K562 (cell line): ENCODE measurements at regions not wholly inside any gene's neighbourhood (a gene's known extent, or its start where the extent isn't known, plus 50 kb on each side); places are given as distances from the start of the nearest gene placed in this dataset.

Experiments
- ATAC-seq: fragments of 200-7000 bp; cut with Tn5 transposase; 3 replicates; pipeline ENCODE4 v1.9.1; 2020; ENCODE audit warnings: moderate library complexity
- BruUV-seq: library from RNA; stranded (reverse); fragments of 400-500 nt; replicated peaks from 2 replicates; lab custom pipeline; 2021; lab: Mats Ljungman, UMichigan
- CTCF ChIA-PET: fragments of 300-600 bp; formaldehyde crosslinking; extraction: SDS; loops from one replicate; lab custom pipeline; 2021; ENCODE audit warnings: low intra/inter-chr PET ratio; lab: Yijun Ruan, JAX
- POLR2A ChIA-PET: fragments of 300-600, 350-650 bp; sonication (Branson Sonifier 250); formaldehyde crosslinking; extraction: SDS; loops from one replicate; lab custom pipeline; 2021; ENCODE audit warnings: antibody characterized with exemption, inconsistent platforms; lab: Yijun Ruan, JAX
- DNase-seq, 4 experiments: peaks; one replicate each; pipeline versions ENCODE4 v3.0.0 to v3.0.0-alpha.2; 2011 to 2018; ENCODE audit warnings: low spot score in 3 of 4, mixed read lengths in 3 of 4; ENCODE audit errors: extremely low read depth in 1 of 4
- FAIRE-seq: peaks from 2 replicates; lab custom pipeline; 2011; peaks lifted over from hg19 to GRCh38; lab: Jason Lieb, UNC
- H2AFZ ChIP-seq: 2 replicates; pipeline ENCODE4 v1.6.0; 2011; ENCODE audit warnings: low read depth, low read length, control low read depth, inconsistent platforms
- H3K27ac ChIP-seq: fragments of 200-600 bp; 3 replicates; pipeline ENCODE4 v1.8.0; 2011; ENCODE audit warnings: low read depth, mild to moderate bottlenecking, control low read depth, inconsistent platforms, low read length, moderate library complexity, mixed read lengths; ENCODE audit errors: extremely low read depth
- H3K27me3 ChIP-seq, 2 experiments: fragments of 300-600 bp in 1 of 2; 2 replicates in 1 of 2; 3 replicates in 1 of 2; pipeline versions ENCODE4 v1.6.0 to v1.8.0; 2011; ENCODE audit warnings: inconsistent platforms in 2 of 2, low read length in 2 of 2, mild to moderate bottlenecking in 1 of 2, mixed read lengths in 1 of 2, moderate library complexity in 1 of 2; ENCODE audit not compliant: control insufficient read depth in 2 of 2, insufficient read depth in 2 of 2
- H3K36me3 ChIP-seq: fragments of 300-600 bp; 3 replicates; pipeline ENCODE4 v1.8.0; 2011; ENCODE audit warnings: mild to moderate bottlenecking, low read length, inconsistent platforms; ENCODE audit not compliant: control insufficient read depth, insufficient read depth
- H3K4me1 ChIP-seq, 2 experiments: fragments of 200-600 bp in 1 of 2; replicated peaks in 1 of 2; 2 replicates in 1 of 2; 3 replicates in 1 of 2; pipeline versions ENCODE4 v1.5.1 to v1.8.0; 2011; ENCODE audit warnings: inconsistent platforms in 2 of 2, low read length in 2 of 2, mild to moderate bottlenecking in 1 of 2, mixed read lengths in 1 of 2, moderate library complexity in 1 of 2; ENCODE audit not compliant: control insufficient read depth in 2 of 2, insufficient read depth in 2 of 2
- H3K4me2 ChIP-seq: 2 replicates; pipeline ENCODE4 v1.6.1; 2011; ENCODE audit warnings: low read length, control low read depth, inconsistent platforms, mixed read lengths; ENCODE audit not compliant: insufficient read depth
- H3K4me3 ChIP-seq: fragments of 200-600 bp; sonication (generic), shearing (Covaris generic); 2 replicates; pipeline ENCODE4 v1.5.1; 2016; ENCODE audit warnings: control low read depth, inconsistent platforms
- H3K79me2 ChIP-seq: fragments of 200-600 bp; 3 replicates; pipeline ENCODE4 v1.8.0; 2011; ENCODE audit warnings: low read length, inconsistent platforms; ENCODE audit not compliant: control insufficient read depth, insufficient read depth
- H3K9ac ChIP-seq, 2 experiments: 2 replicates each; pipeline versions ENCODE4 v1.6.0 to v1.6.1; 2011; ENCODE audit warnings: low read depth in 2 of 2, low read length in 2 of 2, control low read depth in 1 of 2, inconsistent platforms in 1 of 2, mild to moderate bottlenecking in 1 of 2, mixed read lengths in 1 of 2; ENCODE audit not compliant: insufficient read depth in 1 of 2
- H3K9me1 ChIP-seq: one replicate; pipeline ENCODE4 v1.6.0; 2011; ENCODE audit warnings: inconsistent platforms, mild to moderate bottlenecking, low read length, moderate library complexity; ENCODE audit not compliant: control insufficient read depth, insufficient read depth
- H3K9me3 ChIP-seq: replicated peaks from 2 replicates; pipeline ENCODE4 v1.5.1; 2011; ENCODE audit warnings: low read depth, low read length, inconsistent platforms; ENCODE audit not compliant: control insufficient read depth, insufficient read depth
- H4K20me1 ChIP-seq: replicated peaks from 2 replicates; pipeline ENCODE4 v1.6.1; 2011; ENCODE audit warnings: low read length, inconsistent platforms, mixed read lengths; ENCODE audit not compliant: control insufficient read depth, insufficient read depth
- CHD2 ChIP-seq: IDR thresholded peaks from 2 replicates; pipeline ENCODE4 v1.6.1; 2011; ENCODE audit warnings: low read depth, low read length
- CLOCK ChIP-seq: fragments of 250-450 bp; sonication (Bioruptor Pico); IDR thresholded peaks from 2 replicates; pipeline ENCODE4 v1.4.0; 2020; ENCODE audit warnings: mild to moderate bottlenecking, moderate library complexity, borderline replicate concordance
- MYBL2 ChIP-seq, 2 experiments: fragments of 450-650 bp in 1 of 2; sonication (generic) in 1 of 2; formaldehyde crosslinking in 1 of 2; IDR thresholded peaks; 2 replicates each; pipeline versions ENCODE4 v1.6.1 to v1.8.1; 2017 to 2022; ENCODE audit warnings: borderline replicate concordance in 1 of 2, inconsistent platforms in 1 of 2, low read depth in 1 of 2, mild to moderate bottlenecking in 1 of 2, missing genetic modification reagents in 1 of 2, moderate library complexity in 1 of 2
- NCOA2 ChIP-seq, 2 experiments: fragments of 450-650 bp; IDR thresholded peaks; 2 replicates each; pipeline ENCODE4 v1.6.1; 2018; ENCODE audit warnings: mild to moderate bottlenecking in 2 of 2, moderate library complexity in 1 of 2; ENCODE audit not compliant: partially characterized antibody in 2 of 2
- NCOA6 ChIP-seq: fragments of 450-650 bp; IDR thresholded peaks from 2 replicates; pipeline ENCODE4 v1.6.1; 2017; ENCODE audit warnings: mild to moderate bottlenecking
- NFATC3 ChIP-seq: fragments of 450-650 bp; IDR thresholded peaks from 2 replicates; pipeline ENCODE4 v1.6.1; 2017; ENCODE audit warnings: mild to moderate bottlenecking
- NFXL1 ChIP-seq: fragments of 450-650 bp; formaldehyde crosslinking; IDR thresholded peaks from 2 replicates; pipeline ENCODE4 v1.4.0; 2021; ENCODE audit warnings: mild to moderate bottlenecking
- POLR2A ChIP-seq: fragments of 450-650 bp; conservative IDR thresholded peaks from 2 replicates; pipeline ENCODE4 v1.6.1; 2016
- RBM17 ChIP-seq: fragments of 200-400 bp; formaldehyde crosslinking; IDR thresholded peaks from 2 replicates; pipeline ENCODE4 v1.6.1; 2017; ENCODE audit warnings: low read depth, mild to moderate bottlenecking, low read length, borderline replicate concordance
- RBM39 ChIP-seq: fragments of 200-400 bp; formaldehyde crosslinking; optimal IDR thresholded peaks from 2 replicates; pipeline ENCODE3; 2018; ENCODE audit warnings: low read depth, low read length
- SP2 ChIP-seq: IDR thresholded peaks from 2 replicates; pipeline ENCODE4 v1.6.1; 2011; ENCODE audit warnings: mild to moderate bottlenecking, low read depth, low read length, moderate library complexity; ENCODE audit not compliant: poor library complexity, severe bottlenecking; ENCODE audit errors: extremely low read depth
- TARDBP ChIP-seq: fragments of 450-650 bp; IDR thresholded peaks from 2 replicates; pipeline ENCODE4 v1.6.1; 2016
- ZBTB26 ChIP-seq: fragments of 450-650 bp; formaldehyde crosslinking; IDR thresholded peaks from 2 replicates; pipeline ENCODE4 v1.4.0; 2022; ENCODE audit warnings: missing genetic modification characterization
- ZNF134 ChIP-seq: fragments of 250-450 bp; sonication (Bioruptor Pico); conservative IDR thresholded peaks from 2 replicates; pipeline ENCODE4 v1.4.0; 2020
- ZNF431 ChIP-seq: sonication (generic); formaldehyde crosslinking; IDR thresholded peaks from 2 replicates; pipeline ENCODE4 v1.8.0; 2022; ENCODE audit warnings: mild to moderate bottlenecking, missing genetic modification reagents
- ZNF551 ChIP-seq: fragments of 250-450 bp; sonication (Bioruptor Pico); IDR thresholded peaks from 2 replicates; pipeline ENCODE4 v1.5.0; 2021; ENCODE audit warnings: mild to moderate bottlenecking, moderate library complexity
- WGBS: fragments of 100-300 bp; shearing (Covaris generic); methylation state at CpG from one replicate; pipeline ENCODE4 v1.1.6; 2016; ENCODE audit warnings: low coverage, mixed read lengths; ENCODE audit not compliant: insufficient coverage; ENCODE audit errors: missing lambda C conversion rate; 5-methylcytosine and 5-hydroxymethylcytosine counted together
- in situ Hi-C: fragments of 300-500 bp; cut with MboI; formaldehyde crosslinking; loops from 4 replicates; pipeline ENCODE4 v1.15.0; 2018; ENCODE audit warnings: inconsistent platforms, mixed read lengths
- intact Hi-C: fragments of 100-400 bp; cut with micrococcal nuclease; formaldehyde crosslinking; loops from 2 replicates; pipeline ENCODE4 v1.14.2; 2022
- TF ChIP-seq, protein P1 (sequence below): sonication (generic); formaldehyde crosslinking; IDR thresholded peaks from 2 replicates; pipeline ENCODE4 v1.8.0; 2022; ENCODE audit warnings: mild to moderate bottlenecking, missing genetic modification reagents
- TF ChIP-seq, protein P2 (sequence below): IDR thresholded peaks from 2 replicates; pipeline ENCODE4 v1.6.1; 2016; ENCODE audit warnings: missing genetic modification characterization, missing compliant biosample characterization

- POLR2A ChIA-PET = no interaction called here
- H3K27me3 ChIP-seq = peaks cover 3 to 4% of the 10 kb centered on the region in 2 experiments; a peak in 4 of 5 replicates
- H3K36me3 ChIP-seq = no peaks in the 10 kb centered on the region
- in situ Hi-C loops = no loop called here
- ATAC-seq (no peak), FAIRE-seq (peak; percentile 35), DNase-seq (no peak)
- no peak overlapping the region for H3K4me3 ChIP-seq
- BruUV-seq = no TSS peak
- no peak overlapping the region for H3K4me2 ChIP-seq
- H2AFZ ChIP-seq = no peak overlapping the region
- CTCF ChIA-PET = no interaction called here
- no peaks in the 10 kb centered on the region for H3K4me1 ChIP-seq
- no peaks in the 10 kb centered on the region for H3K9me3 ChIP-seq
- WGBS = 8% methylated on average over 4 of the region's 4 CpGs
- no peaks in the 10 kb centered on the region for H3K9me1 ChIP-seq
- no peaks in the 10 kb centered on the region for H3K79me2 ChIP-seq
- H3K9ac ChIP-seq = no peak overlapping the region
- intact Hi-C loops = loop anchor here (10.0 kb wide), 1 partner anchor 230 kb away; no protein-coding TSS in a partner anchor
- no peak overlapping the region for H3K27ac ChIP-seq
- no peaks in the 10 kb centered on the region for H4K20me1 ChIP-seq
- TF ChIP-seq RBM39 (no peak), CHD2 (no peak), NFATC3 (no peak), MYBL2 (IDR thresholded peaks at IDR 0.05; ENCODE audit: low read depth) (peak; percentile 41; the same call in 1 of the 2 replicates), MYBL2 (CRISPR knock-in tag; IDR thresholded peaks at IDR 0.05; ENCODE audit: borderline replicate concordance) (no peak), ZNF134 (CRISPR knock-in tag) (no peak), NCOA6 (0 out of 2 replicates have a peak, but pooled peaks have one; percentile 39), ZNF551 (no peak), RBM17 (no peak), NFXL1 (no peak), ZBTB26 (CRISPR knock-in tag) (0 out of 2 replicates have a peak, but pooled peaks have one; percentile 10), NCOA2 (IDR thresholded peaks at IDR 0.05; ENCODE audit: partially characterized antibody in 2 of 2) (peak in 1 of 2 experiments; percentile 20), SP2 (no peak), CLOCK (CRISPR knock-in tag) (no peak), ZNF431 (no peak), POLR2A (no peak), TARDBP (no peak)
- TF ChIP-seq, protein P1, sequence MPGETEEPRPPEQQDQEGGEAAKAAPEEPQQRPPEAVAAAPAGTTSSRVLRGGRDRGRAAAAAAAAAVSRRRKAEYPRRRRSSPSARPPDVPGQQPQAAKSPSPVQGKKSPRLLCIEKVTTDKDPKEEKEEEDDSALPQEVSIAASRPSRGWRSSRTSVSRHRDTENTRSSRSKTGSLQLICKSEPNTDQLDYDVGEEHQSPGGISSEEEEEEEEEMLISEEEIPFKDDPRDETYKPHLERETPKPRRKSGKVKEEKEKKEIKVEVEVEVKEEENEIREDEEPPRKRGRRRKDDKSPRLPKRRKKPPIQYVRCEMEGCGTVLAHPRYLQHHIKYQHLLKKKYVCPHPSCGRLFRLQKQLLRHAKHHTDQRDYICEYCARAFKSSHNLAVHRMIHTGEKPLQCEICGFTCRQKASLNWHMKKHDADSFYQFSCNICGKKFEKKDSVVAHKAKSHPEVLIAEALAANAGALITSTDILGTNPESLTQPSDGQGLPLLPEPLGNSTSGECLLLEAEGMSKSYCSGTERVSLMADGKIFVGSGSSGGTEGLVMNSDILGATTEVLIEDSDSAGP (CRISPR knock-in tag) = no peak
- TF ChIP-seq, protein P2, sequence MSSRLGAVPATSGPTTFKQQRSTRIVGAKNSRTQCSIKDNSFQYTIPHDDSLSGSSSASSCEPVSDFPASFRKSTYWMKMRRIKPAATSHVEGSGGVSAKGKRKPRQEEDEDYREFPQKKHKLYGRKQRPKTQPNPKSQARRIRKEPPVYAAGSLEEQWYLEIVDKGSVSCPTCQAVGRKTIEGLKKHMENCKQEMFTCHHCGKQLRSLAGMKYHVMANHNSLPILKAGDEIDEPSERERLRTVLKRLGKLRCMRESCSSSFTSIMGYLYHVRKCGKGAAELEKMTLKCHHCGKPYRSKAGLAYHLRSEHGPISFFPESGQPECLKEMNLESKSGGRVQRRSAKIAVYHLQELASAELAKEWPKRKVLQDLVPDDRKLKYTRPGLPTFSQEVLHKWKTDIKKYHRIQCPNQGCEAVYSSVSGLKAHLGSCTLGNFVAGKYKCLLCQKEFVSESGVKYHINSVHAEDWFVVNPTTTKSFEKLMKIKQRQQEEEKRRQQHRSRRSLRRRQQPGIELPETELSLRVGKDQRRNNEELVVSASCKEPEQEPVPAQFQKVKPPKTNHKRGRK = no peak
These were observed 324.0 kb downstream of the RPS6KC1 start for GRCh38 chr1:213375002-213375401.
